Hematopoietic multipotent progenitor cell (in vitro differentiated cells): ENCODE measurements at regions not wholly inside any gene's neighbourhood (a gene's known extent, or its start where the extent isn't known, plus 50 kb on each side); places are given as distances from the start of the nearest gene placed in this dataset.

Experiments
- DNase-seq, 3 donors: peaks; one replicate each; pipeline ENCODE4 v3.0.0-alpha.2; 2011 to 2015; ENCODE audit warnings: low read depth in 2 of 3, low spot score in 2 of 3

DNA sequence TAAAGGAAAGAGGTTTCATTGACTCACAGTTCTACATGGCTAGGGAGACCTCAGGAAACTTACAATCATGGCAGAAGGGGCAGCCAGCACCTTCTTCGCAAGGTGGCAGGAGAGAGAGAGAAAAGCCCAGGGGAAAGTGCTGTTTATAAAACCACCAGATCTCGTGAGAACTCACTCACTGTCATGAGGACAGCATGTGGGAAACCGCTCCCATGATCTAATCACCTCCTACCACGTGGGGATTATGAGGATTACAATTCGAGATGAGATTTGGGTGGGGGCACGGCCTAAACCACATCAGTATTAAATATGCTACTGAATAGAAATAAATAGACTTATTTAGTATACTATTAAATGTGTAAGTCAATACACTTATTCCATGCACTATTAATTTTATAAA is 70.6 kb upstream of the TCF21 start:
- DNase-seq: no peak

DNA sequence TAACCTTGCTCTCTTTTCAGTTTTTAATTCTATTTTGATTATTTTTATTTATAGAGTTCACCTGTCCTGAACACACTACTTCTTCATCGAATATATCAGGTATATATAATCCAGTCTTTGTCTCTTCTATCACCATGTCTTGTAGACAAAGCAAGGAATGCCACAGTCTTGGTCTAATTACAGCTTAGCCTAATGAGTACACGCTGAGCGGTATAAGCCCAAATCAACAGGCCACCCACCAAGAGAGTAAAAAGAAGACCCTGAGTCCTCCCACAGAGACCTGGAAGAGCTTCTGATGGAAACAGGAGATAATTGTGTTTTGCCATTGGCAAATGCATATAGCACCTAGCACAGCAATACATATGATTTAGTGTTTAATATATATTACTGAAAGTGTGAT is 68.7 kb upstream of the TCF21 start:
- no peak for DNase-seq

DNA sequence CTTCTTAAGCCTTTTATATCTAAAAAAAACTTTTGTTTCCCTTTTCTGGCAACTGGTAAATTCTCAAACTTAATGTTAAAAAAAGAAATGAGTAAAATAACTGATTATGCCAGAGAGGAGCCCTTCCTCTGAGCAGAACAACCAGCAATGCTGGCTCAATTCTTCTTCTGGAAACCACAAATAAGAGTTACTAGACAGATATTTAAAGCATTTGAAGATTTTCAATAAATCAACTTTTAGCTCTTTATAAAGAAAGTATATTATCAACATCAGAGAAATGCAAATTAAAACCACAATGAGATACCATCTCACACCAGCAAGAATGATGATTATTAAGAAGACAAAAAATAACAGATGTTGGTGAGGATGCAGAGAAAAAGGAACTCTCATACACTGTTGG is 61.1 kb upstream of the TCF21 start:
- DNase-seq: no peak

DNA sequence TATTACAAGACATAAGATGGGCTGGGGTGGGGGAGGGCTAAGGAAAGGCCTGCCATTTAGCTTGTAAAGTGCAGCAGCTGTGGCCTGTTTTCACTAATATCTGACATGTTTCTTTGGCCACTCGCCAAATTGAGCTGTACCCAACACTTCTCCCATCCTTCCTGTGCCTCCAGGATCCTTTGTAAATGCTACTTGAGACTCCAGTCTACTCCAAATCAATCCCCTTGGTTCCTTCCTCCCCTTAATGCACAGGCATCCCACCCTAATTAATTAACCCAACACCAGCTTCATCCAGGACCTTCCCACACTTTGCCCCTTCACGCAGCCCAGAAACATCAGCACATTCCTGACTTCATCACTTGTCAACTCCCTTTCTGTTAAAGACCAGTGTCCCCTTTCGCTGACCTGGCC is 55.0 kb upstream of the TCF21 start:
- DNase-seq: no peak

DNA sequence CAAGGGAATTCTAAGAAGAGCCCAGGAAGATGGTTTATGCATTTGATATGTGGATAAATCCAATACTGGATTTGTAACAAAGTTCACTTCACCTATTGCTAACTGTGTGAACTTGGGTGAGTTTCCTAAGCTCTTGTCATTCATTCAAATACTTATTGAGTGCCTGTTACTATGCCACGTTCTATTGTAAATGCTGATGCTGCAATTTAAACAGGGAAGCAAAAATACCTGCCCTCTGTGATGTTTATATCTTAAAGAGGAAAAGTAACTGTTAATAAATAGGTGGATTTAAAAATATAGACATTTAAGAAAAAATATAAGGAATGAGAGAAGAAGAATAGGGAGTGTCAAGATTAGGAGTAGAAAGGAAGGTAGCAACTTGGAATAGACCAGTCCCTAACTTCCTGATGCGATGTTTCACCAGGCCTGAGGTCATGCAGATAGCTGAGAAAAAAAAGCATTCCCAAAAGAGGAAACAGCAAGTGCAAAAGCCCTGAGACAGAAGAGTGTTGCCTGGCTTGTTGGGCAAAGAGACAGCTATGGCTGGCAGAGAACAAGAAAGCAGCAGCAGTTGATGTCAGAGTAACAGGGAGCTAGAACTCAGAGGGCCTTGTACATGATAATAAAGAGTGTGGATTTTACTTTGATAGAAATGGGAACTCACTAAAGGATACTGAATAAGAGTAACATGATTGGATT is 54.3 kb upstream of the TCF21 start:
- DNase-seq: no peak

DNA sequence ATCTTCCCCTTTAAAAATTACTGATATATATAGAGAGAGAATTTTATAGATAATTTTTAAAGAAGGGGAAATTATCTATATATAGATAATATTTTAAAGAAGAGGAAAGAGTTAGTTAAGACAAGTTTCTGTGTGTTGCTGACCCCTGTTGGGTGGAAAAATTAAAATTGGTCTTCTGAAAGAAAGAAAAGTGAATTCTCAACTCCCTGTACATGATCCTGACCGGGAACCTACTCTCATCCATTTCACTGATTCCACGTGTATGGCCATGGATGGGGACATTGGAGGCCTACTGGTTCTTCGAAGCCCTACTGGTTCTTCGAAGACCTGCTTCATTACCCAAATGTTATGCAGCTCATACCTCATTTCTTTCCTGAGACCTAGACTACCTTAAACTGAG is 53.0 kb upstream of the TCF21 start:
- no peak for DNase-seq

DNA sequence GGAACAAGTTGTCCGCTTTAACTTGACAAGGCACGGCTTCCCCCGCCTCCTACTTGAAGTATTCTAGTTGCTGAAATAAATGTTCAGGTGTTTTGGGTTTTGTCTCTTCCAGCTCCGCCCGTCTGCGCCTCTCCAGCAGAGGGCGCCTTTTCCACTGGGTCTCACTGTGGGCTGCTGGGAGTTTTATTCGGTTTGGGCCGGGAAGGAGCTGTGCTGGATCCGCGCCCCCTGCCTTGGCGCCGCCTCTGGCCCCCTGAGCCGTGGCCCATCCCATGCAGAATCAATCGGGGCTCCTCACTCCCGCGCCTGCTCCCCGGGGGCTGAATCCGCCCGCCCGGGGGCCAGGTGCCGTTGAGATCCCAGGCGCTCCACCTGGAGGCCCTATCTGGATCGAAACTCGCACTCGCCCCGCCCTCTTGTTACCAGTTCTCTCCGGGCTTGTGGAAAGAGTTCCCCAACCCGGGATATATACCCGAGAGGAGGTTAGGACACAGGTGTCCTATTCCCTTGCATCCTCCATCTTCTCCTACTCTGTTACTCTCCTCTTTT is 51.0 kb upstream of the TCF21 start:
- DNase-seq: peak in 2 of 3 donors; percentile 26 to 64
